GM12865 (cell line): ENCODE measurements at regions not wholly inside any gene's neighbourhood (a gene's known extent, or its start where the extent isn't known, plus 50 kb on each side); places are given as distances from the start of the nearest gene placed in this dataset.
A peak's percentile ranks its signal among the peaks of the same experiment; 100 is the strongest.
"Not testable (repeated sequence)": the region's sequence is repeated elsewhere in the genome, so short reads cannot be mapped to it uniquely, and the experiment has no call there.

Experiments
- DNase-seq: peaks from one replicate; pipeline ENCODE4 v3.0.0; 2010; ENCODE audit warnings: low read depth
- H3K4me3 ChIP-seq: 2 replicates; pipeline ENCODE4 v1.5.1; 2011; ENCODE audit warnings: mild to moderate bottlenecking, low read depth, low read length, control low read depth
- TF ChIP-seq, protein P1 (sequence below): IDR thresholded peaks from 2 replicates; pipeline ENCODE4 v1.5.1; 2011; ENCODE audit warnings: low read length, control low read depth, low read depth, inconsistent platforms; ENCODE audit not compliant: insufficient read depth; ENCODE audit errors: missing control alignments

GRCh38 chr2:146414456-146414855 lies 1430.4 kb upstream of the ACVR2A start:
- TF ChIP-seq, protein P1, sequence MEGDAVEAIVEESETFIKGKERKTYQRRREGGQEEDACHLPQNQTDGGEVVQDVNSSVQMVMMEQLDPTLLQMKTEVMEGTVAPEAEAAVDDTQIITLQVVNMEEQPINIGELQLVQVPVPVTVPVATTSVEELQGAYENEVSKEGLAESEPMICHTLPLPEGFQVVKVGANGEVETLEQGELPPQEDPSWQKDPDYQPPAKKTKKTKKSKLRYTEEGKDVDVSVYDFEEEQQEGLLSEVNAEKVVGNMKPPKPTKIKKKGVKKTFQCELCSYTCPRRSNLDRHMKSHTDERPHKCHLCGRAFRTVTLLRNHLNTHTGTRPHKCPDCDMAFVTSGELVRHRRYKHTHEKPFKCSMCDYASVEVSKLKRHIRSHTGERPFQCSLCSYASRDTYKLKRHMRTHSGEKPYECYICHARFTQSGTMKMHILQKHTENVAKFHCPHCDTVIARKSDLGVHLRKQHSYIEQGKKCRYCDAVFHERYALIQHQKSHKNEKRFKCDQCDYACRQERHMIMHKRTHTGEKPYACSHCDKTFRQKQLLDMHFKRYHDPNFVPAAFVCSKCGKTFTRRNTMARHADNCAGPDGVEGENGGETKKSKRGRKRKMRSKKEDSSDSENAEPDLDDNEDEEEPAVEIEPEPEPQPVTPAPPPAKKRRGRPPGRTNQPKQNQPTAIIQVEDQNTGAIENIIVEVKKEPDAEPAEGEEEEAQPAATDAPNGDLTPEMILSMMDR: no peak
- H3K4me3 ChIP-seq: no peak overlapping the region

GRCh38 chr2:146413086-146413610 lies 1431.7 kb upstream of the ACVR2A start:
- TF ChIP-seq, protein P1: no peak
- DNase-seq: no peak
- H3K4me3 ChIP-seq: no peak overlapping the region

More at GRCh38 chr2:146414456-146414855, 1430.4 kb upstream of the ACVR2A start:
- DNase-seq: no peak

GRCh38 chr2:146412625-146413024 lies 1432.2 kb upstream of the ACVR2A start:
- DNase-seq: peak; percentile 13
- H3K4me3 ChIP-seq: no peak overlapping the region
- TF ChIP-seq, protein P1: peak; percentile 14

DNA sequence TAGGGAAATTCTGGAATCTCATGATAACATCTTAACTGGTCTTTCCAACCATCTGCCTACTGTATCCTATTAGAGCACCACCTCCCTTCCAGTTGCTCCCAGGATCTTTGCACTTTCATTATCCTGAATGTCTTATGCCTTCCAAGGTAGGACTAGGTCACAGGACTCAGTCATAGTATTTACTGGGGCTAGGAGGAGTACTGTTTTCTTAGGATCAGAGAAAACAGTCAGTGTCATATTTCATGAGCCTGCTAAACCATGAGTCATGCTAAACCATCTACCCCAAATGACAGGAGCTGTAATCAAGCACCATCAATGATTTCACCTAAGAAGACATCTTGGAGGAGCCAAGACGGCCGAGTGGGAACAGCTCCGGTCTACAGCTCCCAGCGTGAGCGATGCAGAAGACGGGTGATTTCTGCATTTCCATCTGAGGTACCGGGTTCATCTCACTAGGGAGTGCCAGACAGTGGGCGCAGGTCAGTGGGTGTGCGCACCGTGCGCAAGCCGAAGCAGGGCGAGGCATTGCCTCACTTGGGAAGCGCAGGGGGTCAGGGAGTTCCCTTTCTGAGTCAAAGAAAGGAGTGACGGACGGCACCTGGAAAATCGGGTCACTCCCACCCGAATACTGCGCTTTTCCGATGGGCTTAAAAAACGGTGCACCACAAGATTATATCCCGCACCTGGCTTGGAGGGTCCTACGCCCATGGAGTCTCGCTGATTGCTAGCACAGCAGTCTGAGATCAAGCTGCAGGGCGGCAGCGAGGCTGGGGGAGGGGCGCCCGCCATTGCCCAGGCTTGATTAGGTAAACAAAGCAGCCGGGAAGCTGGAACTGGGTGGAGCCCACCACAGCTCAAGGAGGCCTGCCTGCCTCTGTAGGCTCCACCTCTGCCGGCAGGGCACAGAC lies 1439.2 kb upstream of the ACVR2A start:
- H3K4me3 ChIP-seq, DNase-seq: not testable (repeated sequence)

DNA sequence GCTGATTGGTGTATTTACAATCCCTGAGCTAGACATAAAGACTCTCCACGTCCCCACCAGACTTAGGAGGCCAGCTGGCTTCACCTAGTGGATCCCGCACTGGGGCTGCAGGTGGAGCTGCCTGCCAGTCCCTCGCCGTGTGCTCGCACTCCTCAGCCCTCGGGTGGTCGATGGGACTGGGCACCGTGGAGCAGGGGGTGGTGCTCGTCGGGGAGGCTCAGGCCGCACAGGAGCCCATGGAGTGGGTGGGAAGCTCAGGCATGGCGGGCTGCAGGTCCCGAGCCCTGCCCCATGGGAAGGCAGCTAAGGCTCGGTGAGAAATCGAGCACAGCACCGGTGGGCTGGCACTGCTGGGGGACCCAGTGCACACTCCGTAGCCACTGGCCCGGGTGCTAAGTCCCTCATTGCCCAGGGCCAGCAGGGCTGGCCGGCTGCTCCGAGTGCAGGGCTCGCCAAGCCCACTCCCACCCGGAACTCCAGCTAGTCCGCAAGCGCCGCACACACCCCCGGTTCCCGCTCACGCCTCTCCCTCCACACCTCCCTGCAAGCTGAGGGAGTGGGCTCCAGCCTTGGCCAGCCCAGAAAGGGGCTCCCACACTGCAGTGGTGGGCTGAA lies 1441.2 kb upstream of the ACVR2A start:
- DNase-seq, H3K4me3 ChIP-seq: not testable (repeated sequence)

GRCh38 chr2:146392631-146393030 lies 1452.2 kb upstream of the ACVR2A start:
- DNase-seq: no peak
- TF ChIP-seq, protein P1: no peak
- H3K4me3 ChIP-seq: no peak overlapping the region

DNA sequence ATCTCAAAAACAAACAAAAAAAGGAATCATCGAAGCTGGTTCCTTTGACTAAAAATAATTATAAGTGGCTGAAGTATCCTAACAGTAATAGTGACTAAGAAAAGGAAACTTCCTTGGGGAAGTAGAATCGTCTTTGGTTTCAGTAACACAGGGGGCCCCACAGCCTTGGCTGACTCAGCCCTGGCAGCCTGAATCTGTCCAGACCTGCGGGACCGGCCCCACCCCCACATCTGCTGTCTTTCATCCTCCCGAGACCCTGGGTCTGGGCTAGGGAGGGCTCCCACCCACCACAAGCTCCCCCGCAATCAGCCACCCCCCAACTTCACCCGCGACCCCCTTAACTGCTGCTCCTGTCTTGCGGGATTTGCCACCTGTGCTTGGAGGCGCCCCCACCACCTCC lies 1452.6 kb upstream of the ACVR2A start:
- TF ChIP-seq, protein P1: no peak

More for the DNA sequence above, 1452.6 kb upstream of the ACVR2A start:
- DNase-seq: no peak
- no peak overlapping the region for H3K4me3 ChIP-seq
